ENCODE measurements at regions not wholly inside any gene's neighbourhood (a gene's known extent, or its start where the extent isn't known, plus 50 kb on each side); places are given as distances from the start of the nearest gene placed in this dataset.

DNA sequence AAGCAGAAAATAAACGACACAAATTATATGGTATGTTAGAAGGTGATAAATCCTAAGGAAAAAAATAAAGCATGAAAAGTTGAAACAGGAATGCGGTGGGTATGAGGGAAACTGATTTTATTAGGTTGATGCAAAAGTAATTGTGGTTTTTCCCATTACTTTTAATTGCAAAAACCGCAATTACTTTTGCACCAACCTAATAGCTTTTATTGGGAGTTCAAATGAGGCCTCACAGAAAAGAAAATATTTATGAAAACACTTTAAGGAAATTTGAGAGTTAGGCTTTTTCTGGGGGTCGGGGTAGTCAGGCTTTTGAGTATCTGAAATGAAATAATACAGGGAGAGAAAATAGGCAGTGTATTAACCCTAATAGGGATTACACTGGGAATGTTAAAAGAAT, 397.0 kb upstream of the KHDRBS2 start:
- TF ChIP-seq, protein P1, sequence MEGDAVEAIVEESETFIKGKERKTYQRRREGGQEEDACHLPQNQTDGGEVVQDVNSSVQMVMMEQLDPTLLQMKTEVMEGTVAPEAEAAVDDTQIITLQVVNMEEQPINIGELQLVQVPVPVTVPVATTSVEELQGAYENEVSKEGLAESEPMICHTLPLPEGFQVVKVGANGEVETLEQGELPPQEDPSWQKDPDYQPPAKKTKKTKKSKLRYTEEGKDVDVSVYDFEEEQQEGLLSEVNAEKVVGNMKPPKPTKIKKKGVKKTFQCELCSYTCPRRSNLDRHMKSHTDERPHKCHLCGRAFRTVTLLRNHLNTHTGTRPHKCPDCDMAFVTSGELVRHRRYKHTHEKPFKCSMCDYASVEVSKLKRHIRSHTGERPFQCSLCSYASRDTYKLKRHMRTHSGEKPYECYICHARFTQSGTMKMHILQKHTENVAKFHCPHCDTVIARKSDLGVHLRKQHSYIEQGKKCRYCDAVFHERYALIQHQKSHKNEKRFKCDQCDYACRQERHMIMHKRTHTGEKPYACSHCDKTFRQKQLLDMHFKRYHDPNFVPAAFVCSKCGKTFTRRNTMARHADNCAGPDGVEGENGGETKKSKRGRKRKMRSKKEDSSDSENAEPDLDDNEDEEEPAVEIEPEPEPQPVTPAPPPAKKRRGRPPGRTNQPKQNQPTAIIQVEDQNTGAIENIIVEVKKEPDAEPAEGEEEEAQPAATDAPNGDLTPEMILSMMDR (conservative IDR thresholded peaks at IDR 0.05), result no peak
- no peak for TF ChIP-seq EZH2 (IDR thresholded peaks at IDR 0.05; ENCODE audit: low read depth)
